Esophagus muscularis mucosa (tissue), 4 donors: ENCODE measurements at regions not wholly inside any gene's neighbourhood (a gene's known extent, or its start where the extent isn't known, plus 50 kb on each side); places are given as distances from the start of the nearest gene placed in this dataset.
"Not testable (repeated sequence)": the region's sequence is repeated elsewhere in the genome, so short reads cannot be mapped to it uniquely, and the experiment has no call there.

Experiments used
- DNase-seq: peaks from one replicate; pipeline ENCODE4 v3.0.0-alpha.2; 2017; ENCODE audit errors: extremely low spot score
- H3K27ac ChIP-seq, 4 donors: fragments of 200-600 bp; sonication (generic); replicated peaks in 1 of 4; 1 replicate in 3 of 4; 2 replicates in 1 of 4; pipeline ENCODE4 v1.5.1; 2016 to 2019; ENCODE audit warnings: mild to moderate bottlenecking in 1 of 4
- H3K27me3 ChIP-seq, 4 donors: fragments of 200-600 bp; sonication (generic); one replicate each; pipeline versions ENCODE4 v1.5.1 to v1.6.0; 2016 to 2019
- H3K36me3 ChIP-seq, 4 donors: fragments of 200-600 bp; sonication (generic); one replicate each; pipeline ENCODE4 v1.5.1; 2016 to 2019
- H3K4me1 ChIP-seq, 4 donors: fragments of 200-600 bp; sonication (generic); one replicate each; pipeline ENCODE4 v1.5.1; 2016 to 2019
- H3K4me3 ChIP-seq, 4 donors: fragments of 200-600 bp; sonication (generic); 1 replicate in 2 of 4; 2 replicates in 2 of 4; pipeline ENCODE4 v1.5.1; 2016 to 2019; ENCODE audit warnings: mild to moderate bottlenecking in 4 of 4, moderate library complexity in 1 of 4
- H3K9me3 ChIP-seq, 4 donors: fragments of 200-600 bp; sonication (generic); 1 replicate in 3 of 4; 2 replicates in 1 of 4; pipeline ENCODE4 v1.5.1; 2016 to 2019
- CTCF ChIP-seq, 3 experiments: fragments of 200-600 bp in 2 of 3; fragments of 450-650 bp in 1 of 3; sonication (generic) in 2 of 3; IDR thresholded peaks; one replicate each; pipeline ENCODE4 v1.5.1; 2017 to 2019; ENCODE audit warnings: antibody characterized with exemption in 3 of 3, mild to moderate bottlenecking in 2 of 3, moderate library complexity in 1 of 3
- EP300 ChIP-seq: sonication (generic); formaldehyde crosslinking; IDR thresholded peaks from one replicate; pipeline ENCODE4 v1.6.1; 2017; ENCODE audit warnings: antibody characterized with exemption
- POLR2A ChIP-seq: fragments of 450-650 bp; IDR thresholded peaks from one replicate; pipeline ENCODE4 v1.6.1; 2017; ENCODE audit warnings: antibody characterized with exemption, moderate library complexity, mild to moderate bottlenecking, low read depth
- POLR2AphosphoS5 ChIP-seq, 2 donors: sonication (generic); formaldehyde crosslinking; IDR thresholded peaks; one replicate each; pipeline ENCODE4 v1.6.1; 2017; ENCODE audit warnings: antibody characterized with exemption in 2 of 2
- WGBS: methylation state at CpG from one replicate; pipeline ENCODE4 v1.1.5; 2018; 5-methylcytosine and 5-hydroxymethylcytosine counted together
- intact Hi-C: fragments of 100-400 bp; cut with DNase I; formaldehyde crosslinking; loops from one replicate; pipeline ENCODE4 v1.15.1; 2023

GRCh38 chr14:105918496-105919262 is 392.3 kb downstream of the TMEM121 start:
- intact Hi-C loops: no loop called here
- WGBS: 80% methylated on average over 8 of the region's 17 CpGs
- peaks cover 0 to 22% (median 8%) of the 10 kb centered on the region in 4 donors for H3K9me3 ChIP-seq
- no peak for TF ChIP-seq EP300
- no peak for TF ChIP-seq CTCF (IDR thresholded peaks at IDR 0.05)
- TF ChIP-seq POLR2AphosphoS5 (IDR thresholded peaks at IDR 0.05): no peak
- TF ChIP-seq POLR2A: no peak
- DNase-seq: no peak
- H3K36me3 ChIP-seq: no peaks in the 10 kb centered on the region
- no peak overlapping the region for H3K27ac ChIP-seq
- peaks cover 0 to 3% (median 0%) of the 10 kb centered on the region in 4 donors for H3K27me3 ChIP-seq
- H3K4me1 ChIP-seq: no peaks in the 10 kb centered on the region
- H3K4me3 ChIP-seq: no peak overlapping the region

- Histone ChIP-seq H3K4me1 (no peaks in the 10 kb centered on the region), H3K36me3 (no peaks in the 10 kb centered on the region), H3K27me3 (peaks cover 0 to 3% (median 0%) of the 10 kb centered on the region in 4 donors), H3K27ac (no peak overlapping the region), H3K4me3 (no peak overlapping the region), H3K9me3 (peaks cover 0 to 27% (median 13%) of the 10 kb centered on the region in 4 donors)
- TF ChIP-seq CTCF (IDR thresholded peaks at IDR 0.05) (no peak), POLR2AphosphoS5 (IDR thresholded peaks at IDR 0.05) (no peak), EP300 (no peak), POLR2A (no peak)
- WGBS: 86% methylated on average over 8 of the region's 21 CpGs
- intact Hi-C loops: no loop called here
- DNase-seq: no peak
These were observed 393.2 kb downstream of the TMEM121 start for GRCh38 chr14:105919458-105920150.

- H3K27ac ChIP-seq, H3K27me3 ChIP-seq, intact Hi-C loops, H3K4me1 ChIP-seq, H3K4me3 ChIP-seq, DNase-seq, H3K36me3 ChIP-seq: not testable (repeated sequence)
- H3K9me3 ChIP-seq: peaks cover 0 to 27% (median 13%) of the 10 kb centered on the region in 4 donors
- 91% methylated on average over 7 of the region's 11 CpGs for WGBS
These were observed 393.8 kb downstream of the TMEM121 start for GRCh38 chr14:105920151-105920700.

- H3K9me3 ChIP-seq: peaks cover 0 to 23% (median 13%) of the 10 kb centered on the region in 4 donors
- H3K4me3 ChIP-seq, H3K36me3 ChIP-seq, H3K4me1 ChIP-seq, intact Hi-C loops, DNase-seq, H3K27ac ChIP-seq, H3K27me3 ChIP-seq: not testable (repeated sequence)
- 90% methylated on average over 21 of the region's 24 CpGs for WGBS
These were observed 394.7 kb downstream of the TMEM121 start for GRCh38 chr14:105920803-105921755.

GRCh38 chr14:105921781-105922180 is 395.4 kb downstream of the TMEM121 start:
- H3K27me3 ChIP-seq, H3K4me3 ChIP-seq, H3K4me1 ChIP-seq, H3K36me3 ChIP-seq, H3K27ac ChIP-seq, intact Hi-C loops, DNase-seq: not testable (repeated sequence)
- WGBS: 49% methylated on average over 2 of the region's 4 CpGs
- peaks cover 0 to 20% (median 11%) of the 10 kb centered on the region in 4 donors for H3K9me3 ChIP-seq

- intact Hi-C loops: not testable (repeated sequence)
These were observed 397.3 kb downstream of the TMEM121 start for GRCh38 chr14:105923520-105924191.

More at GRCh38 chr14:105923520-105924191, 397.3 kb downstream of the TMEM121 start:
- not testable (repeated sequence) for H3K36me3 ChIP-seq, H3K27ac ChIP-seq, H3K4me1 ChIP-seq, H3K27me3 ChIP-seq, H3K4me3 ChIP-seq, DNase-seq
- WGBS: 18% methylated on average over 1 of the region's 1 CpG
- H3K9me3 ChIP-seq: peaks cover 0 to 20% (median 11%) of the 10 kb centered on the region in 4 donors
